BLaER1 (cell line): ENCODE measurements at regions not wholly inside any gene's neighbourhood (a gene's known extent, or its start where the extent isn't known, plus 50 kb on each side); places are given as distances from the start of the nearest gene placed in this dataset.

Source experiments
- H3K27ac ChIP-seq: shearing (Covaris generic); formaldehyde crosslinking; 2 replicates; pipeline ENCODE4 v1.8.1; 2022
- H3K27me3 ChIP-seq: shearing (Covaris generic); formaldehyde crosslinking; 2 replicates; pipeline ENCODE4 v1.8.1; 2022
- H3K36me3 ChIP-seq: shearing (Covaris generic); formaldehyde crosslinking; 2 replicates; pipeline ENCODE4 v1.8.1; 2022
- H3K4me1 ChIP-seq: shearing (Covaris generic); formaldehyde crosslinking; 2 replicates; pipeline ENCODE4 v1.8.1; 2022
- H3K4me2 ChIP-seq: shearing (Covaris generic); formaldehyde crosslinking; 2 replicates; pipeline ENCODE4 v1.8.1; 2022
- H3K4me3 ChIP-seq: shearing (Covaris generic); formaldehyde crosslinking; 2 replicates; pipeline ENCODE4 v1.8.1; 2022
- H3K9ac ChIP-seq: shearing (Covaris generic); formaldehyde crosslinking; 2 replicates; pipeline ENCODE4 v1.8.1; 2022
- H3K9me3 ChIP-seq: shearing (Covaris generic); formaldehyde crosslinking; 2 replicates; pipeline ENCODE4 v1.8.1; 2022
- H4K20me1 ChIP-seq: shearing (Covaris generic); formaldehyde crosslinking; 2 replicates; pipeline ENCODE4 v1.8.1; 2022
- Cebpa-rat ChIP-seq: shearing (Covaris generic); IDR thresholded peaks from 2 replicates; pipeline ENCODE4 v1.8.1; 2022

GRCh38 chr18:22033085-22033484, 136.3 kb upstream of the GATA6 start:
- no peak for TF ChIP-seq Cebpa-rat
- H3K4me3 ChIP-seq = no peak overlapping the region
- H3K27ac ChIP-seq = no peak overlapping the region
- no peak overlapping the region for H3K9ac ChIP-seq
- no peaks in the 10 kb centered on the region for H3K4me1 ChIP-seq
- H3K27me3 ChIP-seq = no peaks in the 10 kb centered on the region
- no peaks in the 10 kb centered on the region for H3K9me3 ChIP-seq
- no peak overlapping the region for H3K4me2 ChIP-seq
- H4K20me1 ChIP-seq = no peaks in the 10 kb centered on the region
- no peaks in the 10 kb centered on the region for H3K36me3 ChIP-seq

GRCh38 chr18:22034276-22034675, 135.1 kb upstream of the GATA6 start:
- H3K4me3 ChIP-seq = no peak overlapping the region
- H3K27me3 ChIP-seq = no peaks in the 10 kb centered on the region
- H3K9me3 ChIP-seq = no peaks in the 10 kb centered on the region
- no peak for TF ChIP-seq Cebpa-rat
- no peak overlapping the region for H3K9ac ChIP-seq
- no peak overlapping the region for H3K27ac ChIP-seq
- H3K36me3 ChIP-seq = no peaks in the 10 kb centered on the region
- H3K4me2 ChIP-seq = no peak overlapping the region
- H3K4me1 ChIP-seq = no peaks in the 10 kb centered on the region
- no peaks in the 10 kb centered on the region for H4K20me1 ChIP-seq

DNA sequence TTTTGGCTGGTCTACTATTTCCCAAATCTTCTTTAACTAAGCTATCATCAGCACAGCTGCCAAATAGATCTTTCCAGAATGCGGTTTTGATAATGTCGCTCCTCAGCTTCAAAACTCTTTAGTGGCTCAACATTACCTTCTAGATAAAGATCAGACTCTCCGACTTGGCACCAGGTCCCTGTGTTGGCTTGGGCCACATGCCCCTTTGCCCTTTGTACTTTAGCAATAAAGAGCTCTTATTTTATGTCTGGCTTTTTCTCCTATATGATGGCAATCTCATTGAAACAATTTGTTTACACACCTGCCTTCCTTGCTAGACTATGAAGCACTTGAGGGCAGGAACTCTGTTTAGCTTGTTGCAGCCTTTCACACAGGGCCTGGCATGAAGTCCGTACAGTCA, 128.9 kb upstream of the GATA6 start:
- Histone ChIP-seq H3K36me3 (no peaks in the 10 kb centered on the region), H3K27me3 (no peaks in the 10 kb centered on the region), H3K9ac (no peak overlapping the region), H4K20me1 (no peaks in the 10 kb centered on the region), H3K9me3 (no peaks in the 10 kb centered on the region), H3K27ac (no peak overlapping the region), H3K4me3 (no peak overlapping the region), H3K4me1 (no peaks in the 10 kb centered on the region), H3K4me2 (no peak overlapping the region)
- TF ChIP-seq Cebpa-rat = no peak

DNA sequence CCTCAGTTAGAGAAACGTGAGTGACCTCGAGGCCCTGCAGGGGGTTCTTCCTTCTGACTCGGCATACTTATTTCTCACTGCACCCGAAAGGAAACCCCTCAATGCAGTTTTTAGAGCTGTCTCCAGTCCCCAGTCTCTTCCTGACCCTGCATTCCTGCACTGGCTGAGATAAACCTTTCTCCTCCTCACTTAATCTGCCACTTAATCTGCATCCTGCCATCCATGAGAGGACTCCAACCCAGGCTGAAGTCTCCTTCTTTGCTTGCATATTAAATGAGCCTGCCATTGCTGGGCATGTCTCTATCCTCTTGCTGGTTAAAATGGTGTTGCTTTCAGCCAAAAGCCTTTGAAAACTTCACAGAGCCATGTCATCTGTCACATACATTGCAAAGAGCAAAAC, 125.6 kb upstream of the GATA6 start:
- no peak overlapping the region for H3K9ac ChIP-seq
- no peaks in the 10 kb centered on the region for H3K9me3 ChIP-seq
- no peak overlapping the region for H3K4me3 ChIP-seq
- no peak overlapping the region for H3K27ac ChIP-seq
- no peaks in the 10 kb centered on the region for H3K36me3 ChIP-seq
- H4K20me1 ChIP-seq = no peaks in the 10 kb centered on the region
- H3K27me3 ChIP-seq = no peaks in the 10 kb centered on the region
- TF ChIP-seq Cebpa-rat = no peak
- H3K4me1 ChIP-seq = no peaks in the 10 kb centered on the region
- H3K4me2 ChIP-seq = no peak overlapping the region

DNA sequence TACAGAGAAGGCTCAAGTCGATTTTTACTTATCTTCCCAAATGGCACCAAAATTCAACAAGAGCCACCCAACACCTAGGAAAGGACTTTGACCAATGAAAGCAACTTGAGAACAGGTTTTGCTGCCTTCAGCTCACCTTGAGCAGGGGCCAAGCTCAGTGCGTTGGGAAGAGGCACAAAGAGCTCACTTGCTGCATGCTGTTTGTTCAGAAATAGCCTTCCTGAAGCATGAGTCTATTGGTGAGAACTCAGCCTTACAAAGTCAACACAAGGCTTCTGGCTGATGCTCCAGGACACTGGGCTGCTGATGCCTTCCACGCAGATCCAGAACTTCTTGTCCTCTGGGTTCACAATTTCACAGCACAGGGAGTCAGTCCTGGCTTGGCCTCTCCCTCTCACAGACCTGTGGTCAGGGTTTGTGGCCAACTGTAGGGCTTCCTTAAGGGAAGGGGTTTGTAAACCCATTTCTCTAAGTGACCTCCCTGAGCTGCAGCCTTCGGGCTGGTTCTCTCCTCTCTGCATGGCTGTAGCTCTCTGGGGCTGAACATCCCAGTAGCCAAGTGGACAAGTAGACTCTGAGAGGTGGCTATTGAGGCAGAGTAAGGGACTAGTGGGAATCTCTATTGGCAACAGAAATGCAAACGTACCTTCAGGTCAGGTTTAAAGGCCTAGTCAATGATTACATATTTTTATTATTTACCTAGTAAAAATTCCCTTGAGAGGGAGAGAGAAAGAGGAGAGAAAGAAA, 124.7 kb upstream of the GATA6 start:
- no peak overlapping the region for H3K9ac ChIP-seq
- H3K9me3 ChIP-seq = no peaks in the 10 kb centered on the region
- H3K27ac ChIP-seq = no peak overlapping the region
- H4K20me1 ChIP-seq = no peaks in the 10 kb centered on the region
- H3K36me3 ChIP-seq = no peaks in the 10 kb centered on the region
- H3K4me1 ChIP-seq = no peaks in the 10 kb centered on the region
- H3K4me3 ChIP-seq = no peak overlapping the region
- no peak for TF ChIP-seq Cebpa-rat
- no peak overlapping the region for H3K4me2 ChIP-seq
- H3K27me3 ChIP-seq = no peaks in the 10 kb centered on the region

DNA sequence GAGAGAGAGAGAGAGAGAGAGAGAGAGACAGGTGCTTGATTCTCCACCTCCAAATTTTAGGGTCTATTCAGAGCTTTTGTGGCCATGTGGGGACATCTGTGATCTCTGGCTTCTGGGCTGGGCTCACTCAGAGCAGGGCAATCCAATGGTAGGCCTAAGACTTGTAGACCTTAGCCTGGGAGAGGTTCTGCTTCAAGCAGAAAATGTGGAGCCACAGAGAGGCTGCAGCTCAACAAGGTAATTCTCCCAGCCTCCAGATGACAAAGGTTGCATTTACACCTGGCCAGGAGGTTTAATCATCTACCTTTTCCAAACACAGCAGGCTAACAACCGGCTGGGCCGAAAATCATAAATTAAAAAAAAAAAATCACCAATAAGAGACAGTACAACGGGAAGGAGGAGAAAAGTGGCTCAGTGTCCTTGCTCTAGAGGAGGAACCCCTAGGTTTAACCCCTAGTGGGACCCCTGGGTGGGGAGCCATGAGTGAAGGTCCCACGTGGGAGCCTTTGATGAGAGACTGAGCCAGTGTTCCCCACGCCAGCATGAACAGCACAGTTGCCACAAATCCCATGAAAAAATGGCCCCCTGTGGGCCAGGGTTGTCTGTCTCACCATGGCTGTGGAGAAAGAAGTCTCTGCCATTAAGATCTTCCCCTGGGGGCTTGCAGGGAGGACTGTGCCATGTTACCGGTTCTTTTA, 124.0 kb upstream of the GATA6 start:
- no peak overlapping the region for H3K9ac ChIP-seq
- no peak overlapping the region for H3K27ac ChIP-seq
- no peaks in the 10 kb centered on the region for H4K20me1 ChIP-seq
- H3K4me2 ChIP-seq = no peak overlapping the region
- no peak for TF ChIP-seq Cebpa-rat
- no peaks in the 10 kb centered on the region for H3K27me3 ChIP-seq
- H3K36me3 ChIP-seq = no peaks in the 10 kb centered on the region
- H3K4me1 ChIP-seq = no peaks in the 10 kb centered on the region
- H3K4me3 ChIP-seq = no peak overlapping the region
- H3K9me3 ChIP-seq = no peaks in the 10 kb centered on the region

DNA sequence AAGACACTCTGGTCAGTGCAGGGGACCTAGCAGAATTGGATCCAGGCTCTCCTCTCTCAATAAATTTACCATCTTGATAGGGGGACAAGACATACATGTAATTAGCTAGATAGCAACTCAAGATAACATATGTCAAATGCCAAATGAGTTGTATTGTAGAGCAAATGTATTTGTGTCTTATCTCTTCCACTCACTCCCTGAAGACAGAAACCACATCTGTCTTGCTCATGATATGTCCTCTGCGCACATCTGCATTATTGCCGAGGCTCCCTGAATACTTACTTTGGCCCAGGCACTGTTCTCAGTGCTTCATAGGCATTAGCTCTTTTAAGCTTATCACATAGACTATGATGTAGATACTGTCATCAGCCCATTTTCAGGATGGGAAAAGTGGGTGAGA, 122.9 kb upstream of the GATA6 start:
- Histone ChIP-seq H3K9me3 (no peaks in the 10 kb centered on the region), H3K27me3 (no peaks in the 10 kb centered on the region), H4K20me1 (no peaks in the 10 kb centered on the region), H3K36me3 (no peaks in the 10 kb centered on the region), H3K9ac (no peak overlapping the region), H3K4me3 (no peak overlapping the region), H3K27ac (no peak overlapping the region), H3K4me1 (no peaks in the 10 kb centered on the region), H3K4me2 (no peak overlapping the region)
- no peak for TF ChIP-seq Cebpa-rat

- Histone ChIP-seq H3K4me3 (no peak overlapping the region), H3K27ac (no peak overlapping the region), H3K36me3 (no peaks in the 10 kb centered on the region), H3K4me1 (no peaks in the 10 kb centered on the region), H3K4me2 (no peak overlapping the region), H3K9me3 (no peaks in the 10 kb centered on the region), H3K27me3 (no peaks in the 10 kb centered on the region), H4K20me1 (no peaks in the 10 kb centered on the region), H3K9ac (no peak overlapping the region)
- TF ChIP-seq Cebpa-rat = no peak
Observed at GRCh38 chr18:22047485-22047884, 121.9 kb upstream of the GATA6 start.

DNA sequence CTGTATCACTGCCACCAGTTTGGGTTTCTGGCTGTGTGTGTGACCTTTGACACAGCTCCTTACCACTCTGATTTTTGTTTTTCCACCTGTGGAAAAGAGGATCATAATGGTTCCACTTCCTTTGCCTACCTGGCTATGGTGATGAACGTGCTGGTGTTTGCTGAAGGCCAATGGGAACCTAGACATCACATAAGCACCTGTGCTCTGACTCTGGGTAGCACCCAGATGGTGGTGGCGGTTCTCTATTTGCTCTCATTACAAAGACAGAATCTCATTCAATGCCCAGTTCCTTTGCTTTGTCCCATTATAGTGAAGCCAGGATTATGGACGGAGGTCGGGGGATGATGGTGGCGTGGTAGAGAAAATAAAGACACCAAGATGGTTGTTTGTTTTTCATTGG, 121.2 kb upstream of the GATA6 start:
- no peak overlapping the region for H3K4me3 ChIP-seq

DNA sequence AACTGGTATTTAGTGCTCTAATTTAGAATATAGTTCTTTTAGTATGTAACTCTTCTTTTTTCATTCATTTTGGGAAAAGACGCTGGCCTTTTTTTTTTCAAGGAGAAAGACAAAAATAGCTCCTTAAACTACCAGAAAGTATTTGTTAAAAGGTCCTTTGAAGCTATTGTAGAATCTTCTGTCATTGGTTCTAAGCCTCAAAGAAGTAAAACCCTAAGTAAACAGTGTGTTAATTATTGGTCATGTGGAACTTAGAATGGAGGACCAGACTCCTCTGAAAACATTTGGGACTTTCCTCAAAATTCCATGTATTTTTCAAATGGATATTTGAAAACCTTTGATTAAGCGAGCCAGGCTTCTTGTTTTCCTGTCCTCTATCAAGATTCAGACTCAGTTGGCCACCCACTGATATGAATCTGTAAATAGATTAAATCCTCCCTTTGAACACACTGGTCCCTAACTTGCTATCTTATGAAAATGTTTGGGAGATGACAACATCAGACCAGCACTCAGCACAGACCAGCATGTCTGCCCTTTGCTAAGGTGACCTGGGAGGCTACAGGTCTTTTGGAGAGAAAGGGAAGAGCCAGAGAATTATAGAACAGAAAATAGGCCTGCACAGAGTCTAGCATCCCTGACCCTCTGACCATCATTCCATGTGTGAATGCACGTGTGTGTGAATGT, 120.3 kb upstream of the GATA6 start:
- H3K27ac ChIP-seq = no peak overlapping the region
- no peaks in the 10 kb centered on the region for H3K27me3 ChIP-seq
- no peaks in the 10 kb centered on the region for H4K20me1 ChIP-seq
- no peak for TF ChIP-seq Cebpa-rat
- no peak overlapping the region for H3K4me3 ChIP-seq
- no peaks in the 10 kb centered on the region for H3K36me3 ChIP-seq
- H3K4me1 ChIP-seq = no peaks in the 10 kb centered on the region
- no peak overlapping the region for H3K9ac ChIP-seq
- H3K9me3 ChIP-seq = 0 out of 2 replicates have a peak, but pooled peaks cover 4% of the 10 kb centered on the region
- no peak overlapping the region for H3K4me2 ChIP-seq

More for the DNA sequence above, 121.2 kb upstream of the GATA6 start:
- Histone ChIP-seq H3K9me3 (no peaks in the 10 kb centered on the region), H3K27me3 (no peaks in the 10 kb centered on the region), H4K20me1 (no peaks in the 10 kb centered on the region), H3K4me2 (no peak overlapping the region), H3K27ac (no peak overlapping the region), H3K4me1 (no peaks in the 10 kb centered on the region), H3K9ac (no peak overlapping the region), H3K36me3 (no peaks in the 10 kb centered on the region)
- TF ChIP-seq Cebpa-rat = no peak
